H1 (cell line): ENCODE measurements at regions not wholly inside any gene's neighbourhood (a gene's known extent, or its start where the extent isn't known, plus 50 kb on each side); places are given as distances from the start of the nearest gene placed in this dataset.

ENCODE experiments used
- CTCF ChIA-PET: fragments of 300-600 bp; sonication (Branson Sonifier 250); formaldehyde crosslinking; loops from one replicate; lab custom pipeline; 2021; ENCODE audit not compliant: partially characterized antibody; lab: Charles Lee
- POLR2A ChIA-PET: fragments of 300-600 bp; sonication (Branson Sonifier 250); formaldehyde crosslinking; loops from one replicate; lab custom pipeline; 2021; ENCODE audit warnings: inconsistent platforms; ENCODE audit not compliant: partially characterized antibody; lab: Charles Lee
- DNase-seq, 2 experiments: peaks; one replicate each; pipeline versions ENCODE4 v3.0.0 to v3.0.0-alpha.2; 2010 to 2022; ENCODE audit warnings: low spot score in 2 of 2, low read depth in 1 of 2, mixed read lengths in 1 of 2
- FAIRE-seq: peaks from 2 replicates; lab custom pipeline; 2011; peaks lifted over from hg19 to GRCh38; lab: Jason Lieb, UNC
- H2AFZ ChIP-seq: 2 replicates; pipeline ENCODE4 v1.8.1; 2012; ENCODE audit warnings: low read length, inconsistent platforms
- H2AK5ac ChIP-seq: 2 replicates; pipeline ENCODE4 v1.6.1; 2013; ENCODE audit warnings: low read depth, low read length
- H2BK120ac ChIP-seq: replicated peaks from 2 replicates; pipeline ENCODE3; 2013; ENCODE audit warnings: low read depth, low read length, inconsistent platforms
- H2BK12ac ChIP-seq: 2 replicates; pipeline ENCODE4 v1.6.1; 2013; ENCODE audit warnings: low read depth, low read length
- H2BK15ac ChIP-seq: 2 replicates; pipeline ENCODE4 v1.6.1; 2013; ENCODE audit warnings: low read length
- H2BK20ac ChIP-seq: 2 replicates; pipeline ENCODE4 v1.6.1; 2013; ENCODE audit warnings: low read length
- H2BK5ac ChIP-seq: 2 replicates; pipeline ENCODE4 v1.6.1; 2013; ENCODE audit warnings: low read depth, low read length
- H3K14ac ChIP-seq: 2 replicates; pipeline ENCODE4 v1.6.1; 2013; ENCODE audit warnings: inconsistent platforms; ENCODE audit not compliant: insufficient read length
- H3K18ac ChIP-seq: 2 replicates; pipeline ENCODE4 v1.6.1; 2013; ENCODE audit warnings: low read length; ENCODE audit errors: extremely low read depth
- H3K23ac ChIP-seq: 2 replicates; pipeline ENCODE4 v1.6.1; 2013; ENCODE audit warnings: inconsistent platforms; ENCODE audit not compliant: insufficient read length
- H3K23me2 ChIP-seq: 2 replicates; pipeline ENCODE4 v1.6.1; 2013; ENCODE audit warnings: low read depth, low read length
- H3K27ac ChIP-seq: 2 replicates; pipeline ENCODE4 v1.6.1; 2011; ENCODE audit warnings: low read depth, low read length, inconsistent platforms
- H3K27me3 ChIP-seq, 4 experiments: replicated peaks in 1 of 4; 1 replicate in 1 of 4; 2 replicates in 3 of 4; pipeline versions ENCODE4 v1.6.1 to v1.8.1; 2011 to 2013; ENCODE audit warnings: low read length in 3 of 4, mild to moderate bottlenecking in 3 of 4, inconsistent platforms in 2 of 4, mixed read lengths in 2 of 4, moderate library complexity in 1 of 4; ENCODE audit not compliant: control insufficient read depth in 3 of 4, insufficient read depth in 3 of 4; ENCODE audit errors: extremely low read depth in 1 of 4
- H3K36me3 ChIP-seq, 4 experiments: 2 replicates each; pipeline versions ENCODE4 v1.6.1 to v1.8.1; 2011 to 2013; ENCODE audit warnings: mild to moderate bottlenecking in 4 of 4, low read length in 3 of 4, moderate library complexity in 2 of 4, control low read depth in 1 of 4, inconsistent platforms in 1 of 4; ENCODE audit not compliant: insufficient read depth in 4 of 4, control insufficient read depth in 2 of 4
- H3K4ac ChIP-seq: replicated peaks from 2 replicates; pipeline ENCODE3; 2013; ENCODE audit warnings: low read length, low read depth, mixed read lengths, inconsistent platforms; ENCODE audit not compliant: insufficient read length
- H3K4me1 ChIP-seq, 4 experiments: replicated peaks in 1 of 4; 1 replicate in 1 of 4; 2 replicates in 3 of 4; pipeline versions ENCODE4 v1.6.1 to v1.8.1; 2011 to 2013; ENCODE audit warnings: low read length in 3 of 4, inconsistent platforms in 2 of 4, mixed read lengths in 1 of 4; ENCODE audit not compliant: insufficient read depth in 4 of 4, control insufficient read depth in 3 of 4
- H3K4me2 ChIP-seq, 2 experiments: 2 replicates each; pipeline versions ENCODE4 v1.6.1 to v1.8.1; 2011 to 2013; ENCODE audit warnings: low read depth in 2 of 2, low read length in 2 of 2, control low read depth in 1 of 2, inconsistent platforms in 1 of 2, mild to moderate bottlenecking in 1 of 2; ENCODE audit not compliant: insufficient read depth in 1 of 2
- H3K4me3 ChIP-seq, 4 experiments: fragments of 200-600, 300-600 bp in 1 of 4; sonication (generic), shearing (Covaris generic), sonication (Bioruptor Twin) in 1 of 4; 2 replicates each; pipeline versions ENCODE4 v1.5.1 to v1.8.1; 2011 to 2016; ENCODE audit warnings: low read length in 4 of 4, low read depth in 3 of 4, control low read depth in 2 of 4, inconsistent platforms in 2 of 4, mild to moderate bottlenecking in 2 of 4, mixed read lengths in 1 of 4, moderate library complexity in 1 of 4; ENCODE audit not compliant: insufficient read depth in 2 of 4; ENCODE audit errors: extremely low read depth in 1 of 4
- H3K56ac ChIP-seq: replicated peaks from 2 replicates; pipeline ENCODE3; 2013; ENCODE audit warnings: low read depth, mild to moderate bottlenecking, mixed read lengths, low read length, inconsistent platforms; ENCODE audit not compliant: insufficient read length
- H3K79me1 ChIP-seq: 2 replicates; pipeline ENCODE4 v1.6.1; 2013; ENCODE audit warnings: low read depth, low read length, control low read depth
- H3K79me2 ChIP-seq, 2 experiments: 2 replicates each; pipeline versions ENCODE4 v1.6.1 to v1.8.1; 2012 to 2013; ENCODE audit warnings: low read length in 2 of 2, mild to moderate bottlenecking in 2 of 2, inconsistent platforms in 1 of 2; ENCODE audit not compliant: insufficient read depth in 2 of 2, control insufficient read depth in 1 of 2
- H3K9ac ChIP-seq, 4 experiments: replicated peaks in 1 of 4; 1 replicate in 1 of 4; 2 replicates in 3 of 4; pipeline versions ENCODE4 v1.6.1 to v1.8.1; 2011 to 2013; ENCODE audit warnings: low read depth in 3 of 4, low read length in 3 of 4, control low read depth in 2 of 4, mild to moderate bottlenecking in 2 of 4, moderate library complexity in 2 of 4, inconsistent platforms in 1 of 4; ENCODE audit errors: extremely low read depth in 1 of 4
- H3K9me3 ChIP-seq, 2 experiments: 2 replicates each; pipeline versions ENCODE4 v1.6.1 to v1.8.1; 2012 to 2013; ENCODE audit warnings: mild to moderate bottlenecking in 2 of 2, moderate library complexity in 2 of 2, control low read depth in 1 of 2, inconsistent platforms in 1 of 2, low read depth in 1 of 2, low read length in 1 of 2, mixed read lengths in 1 of 2; ENCODE audit not compliant: insufficient read depth in 2 of 2
- H4K20me1 ChIP-seq, 2 experiments: replicated peaks in 1 of 2; 2 replicates each; pipeline versions ENCODE3 to v1.8.1; 2011 to 2013; ENCODE audit warnings: inconsistent platforms in 2 of 2, low read length in 2 of 2, mild to moderate bottlenecking in 1 of 2; ENCODE audit not compliant: insufficient read depth in 2 of 2, control insufficient read depth in 1 of 2
- H4K5ac ChIP-seq: 2 replicates; pipeline ENCODE4 v1.6.1; 2013; ENCODE audit warnings: low read length, low read depth, mixed read lengths, inconsistent platforms; ENCODE audit not compliant: insufficient read length
- H4K8ac ChIP-seq: 2 replicates; pipeline ENCODE4 v1.8.0; 2013; ENCODE audit warnings: mild to moderate bottlenecking, moderate library complexity, low read length, inconsistent platforms; ENCODE audit not compliant: insufficient read depth; ENCODE audit errors: extremely low read depth
- H4K91ac ChIP-seq: replicated peaks from 2 replicates; pipeline ENCODE3; 2013; ENCODE audit warnings: low read length, mixed read lengths, inconsistent platforms; ENCODE audit not compliant: insufficient read length
- BCL11A ChIP-seq, 2 experiments: IDR thresholded peaks; one replicate each; pipeline ENCODE4 v1.6.1; 2011; ENCODE audit warnings: low read depth in 2 of 2, low read length in 2 of 2, mild to moderate bottlenecking in 2 of 2
- CHD1 ChIP-seq: IDR thresholded peaks from 2 replicates; pipeline ENCODE4 v1.6.1; 2012; ENCODE audit warnings: low read depth, low read length, improper control_type of control experiment
- FOSL1 ChIP-seq: IDR thresholded peaks from 2 replicates; pipeline ENCODE4 v1.6.1; 2011; ENCODE audit warnings: mild to moderate bottlenecking, low read depth, low read length, moderate library complexity; ENCODE audit not compliant: insufficient read depth
- NRF1 ChIP-seq: IDR thresholded peaks from 2 replicates; pipeline ENCODE4 v1.6.1; 2011; ENCODE audit warnings: mild to moderate bottlenecking, low read depth, low read length, improper control_type of control experiment
- SP4 ChIP-seq: IDR thresholded peaks from 2 replicates; pipeline ENCODE4 v1.6.1; 2012; ENCODE audit warnings: low read length, inconsistent platforms
- TCF12 ChIP-seq: IDR thresholded peaks from 2 replicates; pipeline ENCODE4 v1.6.1; 2011; ENCODE audit warnings: low read depth, mild to moderate bottlenecking, low read length
- WGBS, 2 experiments: shearing (Covaris generic) in 1 of 2; methylation state at CpG; one replicate each; pipeline versions ENCODE4 v1.1.6 to v1.1.7; 2013 to 2015; ENCODE audit warnings: low lambda C conversion rate in 2 of 2, mixed read lengths in 2 of 2, inconsistent platforms in 1 of 2, low coverage in 1 of 2, missing lambda C conversion rate in 1 of 2; ENCODE audit not compliant: insufficient replicate concordance in 2 of 2, insufficient coverage in 1 of 2, insufficient read length in 1 of 2; ENCODE audit errors: extremely low coverage in 1 of 2, missing lambda C conversion rate in 1 of 2; 5-methylcytosine and 5-hydroxymethylcytosine counted together

- H3K14ac ChIP-seq: no peak overlapping the region
- no peak overlapping the region for H3K23ac ChIP-seq
- H3K4ac ChIP-seq: no peak overlapping the region
- no peak overlapping the region for H4K5ac ChIP-seq
- peaks cover 0 to 8% (median 0%) of the 10 kb centered on the region in 4 experiments; a peak in 2 of 7 replicates for H3K4me1 ChIP-seq
- ChIA-PET CTCF (no interaction called here), POLR2A (no interaction called here)
- DNase-seq: no peak
- no peaks in the 10 kb centered on the region for H3K23me2 ChIP-seq
- H3K56ac ChIP-seq: no peak overlapping the region
- no peak overlapping the region for H2BK12ac ChIP-seq
- no peaks in the 10 kb centered on the region for H3K36me3 ChIP-seq
- no peak overlapping the region for H2BK20ac ChIP-seq
- no peak overlapping the region for H3K9ac ChIP-seq
- H2AK5ac ChIP-seq: no peak overlapping the region
- no peaks in the 10 kb centered on the region for H3K9me3 ChIP-seq
- no peak overlapping the region for H3K4me3 ChIP-seq
- H3K27me3 ChIP-seq: no peaks in the 10 kb centered on the region
- no peaks in the 10 kb centered on the region for H4K20me1 ChIP-seq
- H3K79me1 ChIP-seq: no peaks in the 10 kb centered on the region
- H2BK5ac ChIP-seq: no peak overlapping the region
- H3K18ac ChIP-seq: no peak overlapping the region
- WGBS, 2 experiments: 82% methylated on average over 4 of the region's 4 CpGs; no CpG with 5 or more reads in 1 of the 2 experiments
- H2AFZ ChIP-seq: 0 out of 2 replicates have a peak overlapping the region, but pooled peaks have one; percentile 42
- H3K79me2 ChIP-seq: no peaks in the 10 kb centered on the region
- no peak overlapping the region for H2BK120ac ChIP-seq
- no peak overlapping the region for H3K4me2 ChIP-seq
- FAIRE-seq: no peak
- no peak overlapping the region for H4K91ac ChIP-seq
- no peak overlapping the region for H2BK15ac ChIP-seq
- H4K8ac ChIP-seq: no peak overlapping the region
- no peak overlapping the region for H3K27ac ChIP-seq
- TF ChIP-seq BCL11A (IDR thresholded peaks at IDR 0.05; ENCODE audit: low read depth in 2 of 2, low read length in 2 of 2): no peak
- no peak for TF ChIP-seq FOSL1
- no peak for TF ChIP-seq NRF1
- TF ChIP-seq TCF12: no peak
- no peak for TF ChIP-seq SP4
- no peak for TF ChIP-seq CHD1
Observed at GRCh38 chr20:22795871-22796270, 211.5 kb upstream of the FOXA2 start.
